ENCODE measurements at regions not wholly inside any gene's neighbourhood (a gene's known extent, or its start where the extent isn't known, plus 50 kb on each side); places are given as distances from the start of the nearest gene placed in this dataset.

DNA sequence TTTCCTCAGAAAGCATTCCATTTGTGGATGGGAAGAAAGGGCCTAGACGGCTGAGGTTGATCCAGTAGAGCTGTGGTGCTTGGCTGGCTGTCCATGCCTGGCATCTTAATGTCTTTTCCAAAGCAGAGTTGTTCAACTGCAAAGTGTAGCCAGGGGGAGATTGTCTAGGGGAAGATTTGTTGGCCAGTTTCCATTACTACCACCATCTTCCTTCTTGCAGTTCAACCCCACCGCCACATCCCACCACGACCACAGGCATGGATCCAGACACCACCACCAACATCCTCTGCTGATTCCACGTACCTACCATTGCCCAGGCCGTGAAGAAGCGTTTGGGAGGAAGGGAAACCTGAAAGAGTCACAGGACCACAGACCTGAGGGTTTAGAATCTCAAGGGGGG, 50.7 kb upstream of the HAAO start:
- no peak overlapping the region for H3K9ac ChIP-seq (ENCODE audit: low read depth, low read length)
- H3K27me3 ChIP-seq (ENCODE audit: insufficient read depth, low read length) = no peaks in the 10 kb centered on the region
- no peaks in the 10 kb centered on the region for H3K9me3 ChIP-seq (ENCODE audit: insufficient read depth, low read depth, low read length)
- no peaks in the 10 kb centered on the region for H3K36me3 ChIP-seq (ENCODE audit: insufficient read depth, low read length)
- 98% methylated on average over 6 of the region's 6 CpGs for WGBS
- H3K4me1 ChIP-seq (ENCODE audit: insufficient read depth, low read length) = no peaks in the 10 kb centered on the region; the same call in 1 of the 2 replicates
- no peak overlapping the region for H3K4me3 ChIP-seq (ENCODE audit: low read length)
- H3K27ac ChIP-seq (ENCODE audit: low read depth, low read length) = no peak overlapping the region

DNA sequence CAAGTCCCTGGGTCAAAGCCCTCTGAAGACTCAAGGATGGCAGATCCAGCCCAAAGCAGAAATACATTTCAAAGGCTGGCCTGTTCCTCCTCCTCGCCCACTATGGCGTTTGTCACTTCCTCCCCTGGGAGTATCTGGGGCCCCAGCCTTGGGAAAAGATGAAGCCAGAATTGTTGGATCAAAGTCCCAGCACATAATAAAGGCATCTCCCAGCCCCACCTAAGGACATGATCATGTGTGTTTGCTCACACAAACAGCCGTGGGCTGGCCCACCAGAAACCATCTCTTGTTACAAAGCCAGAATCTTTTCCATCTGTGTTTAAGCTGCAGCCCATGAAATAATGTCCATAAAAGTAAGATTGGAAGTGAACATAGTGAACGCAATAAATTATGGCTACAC, 50.1 kb upstream of the HAAO start:
- 96% methylated on average over 4 of the region's 4 CpGs for WGBS

More for the DNA sequence above, 50.1 kb upstream of the HAAO start:
- no peaks in the 10 kb centered on the region for H3K36me3 ChIP-seq (ENCODE audit: insufficient read depth, low read length)
- H3K27ac ChIP-seq (ENCODE audit: low read depth, low read length) = no peak overlapping the region
- H3K4me3 ChIP-seq (ENCODE audit: low read length) = no peak overlapping the region
- no peaks in the 10 kb centered on the region for H3K9me3 ChIP-seq (ENCODE audit: insufficient read depth, low read depth, low read length)
- no peaks in the 10 kb centered on the region; the same call in 1 of the 2 replicates for H3K4me1 ChIP-seq (ENCODE audit: insufficient read depth, low read length)
- no peaks in the 10 kb centered on the region for H3K27me3 ChIP-seq (ENCODE audit: insufficient read depth, low read length)
- no peak overlapping the region for H3K9ac ChIP-seq (ENCODE audit: low read depth, low read length)

Measured in HUES64 (cell line).